T-helper 2 cell (primary cell): ENCODE measurements at regions not wholly inside any gene's neighbourhood (a gene's known extent, or its start where the extent isn't known, plus 50 kb on each side); places are given as distances from the start of the nearest gene placed in this dataset.

Experiments used
- DNase-seq, 5 experiments: peaks; one replicate each; pipeline versions ENCODE4 v3.0.0 to v3.0.0-alpha.2; 2012 to 2022

DNA sequence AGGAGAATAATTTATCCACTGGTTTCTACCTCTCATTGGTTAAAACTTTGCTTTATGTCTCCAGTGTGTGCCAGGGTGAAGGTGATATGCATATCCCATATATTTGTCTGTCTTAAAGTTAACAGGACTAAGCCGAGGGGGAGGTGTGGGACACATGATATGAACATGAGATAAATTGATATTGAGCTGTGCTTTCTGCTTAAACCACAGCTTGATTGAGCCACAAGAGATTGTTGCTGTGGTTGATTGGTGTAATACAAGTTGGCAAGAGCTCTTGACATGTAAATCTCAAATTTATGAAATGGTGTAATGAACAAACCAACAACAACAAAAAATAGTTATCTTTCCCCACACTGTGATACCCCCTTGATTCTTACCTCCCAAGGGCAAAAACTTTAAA is 1295.5 kb upstream of the NCAM2 start:
- DNase-seq: no peak

DNA sequence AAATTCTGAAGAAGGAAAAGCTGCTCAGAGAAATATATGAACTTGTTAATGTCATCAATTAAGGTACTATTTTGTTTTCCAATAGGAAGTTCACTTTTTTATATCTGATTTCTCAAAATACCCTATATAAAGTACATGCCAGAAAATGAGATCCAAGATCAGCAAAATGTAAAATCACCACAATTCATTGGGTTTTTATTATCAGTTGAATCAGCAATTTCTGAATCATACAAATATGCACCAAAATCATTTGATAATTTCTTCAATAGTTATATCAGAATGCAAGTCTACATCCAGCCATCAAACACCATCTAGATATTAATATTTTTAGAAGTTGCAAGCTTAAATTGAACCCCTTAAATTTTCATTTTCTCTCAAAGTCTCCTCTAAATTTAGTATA is 1293.4 kb upstream of the NCAM2 start:
- DNase-seq: no peak

DNA sequence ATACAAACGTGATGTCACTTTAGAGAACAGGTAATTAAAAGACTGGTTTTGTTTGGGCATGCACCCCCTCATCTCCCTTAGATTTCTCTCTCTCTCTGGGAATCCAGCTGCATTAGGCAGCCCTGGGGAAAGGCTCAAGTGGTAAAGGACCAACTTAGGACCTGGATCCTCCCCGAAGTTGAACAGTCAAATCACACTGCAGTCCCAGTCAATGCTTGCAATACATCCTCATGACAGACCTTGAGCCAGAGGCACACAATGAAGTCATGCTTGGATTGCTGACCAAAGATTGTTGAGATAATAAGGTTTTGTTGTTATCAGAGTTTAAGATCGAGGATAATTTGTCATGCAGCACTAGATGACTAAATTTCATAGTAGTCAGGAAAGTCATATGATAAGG is 1285.8 kb upstream of the NCAM2 start:
- DNase-seq: no peak

DNA sequence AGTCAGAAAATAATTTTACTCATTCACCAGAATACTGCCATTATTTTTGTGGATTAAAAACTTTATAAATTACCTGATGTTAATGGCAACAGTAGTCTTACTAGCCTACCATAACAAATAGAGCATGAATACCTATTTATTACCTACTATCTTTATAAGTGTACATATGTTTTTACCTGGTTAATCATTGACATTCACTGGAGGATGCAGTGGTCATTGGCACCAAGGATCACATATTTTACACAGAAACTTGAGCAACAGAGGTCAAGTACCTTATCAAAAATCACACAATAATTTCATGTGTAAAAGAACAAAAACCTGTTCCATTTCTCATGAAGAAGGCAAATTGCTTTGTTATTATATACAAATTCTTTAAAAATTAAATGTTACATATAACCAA is 1284.9 kb upstream of the NCAM2 start:
- no peak for DNase-seq

DNA sequence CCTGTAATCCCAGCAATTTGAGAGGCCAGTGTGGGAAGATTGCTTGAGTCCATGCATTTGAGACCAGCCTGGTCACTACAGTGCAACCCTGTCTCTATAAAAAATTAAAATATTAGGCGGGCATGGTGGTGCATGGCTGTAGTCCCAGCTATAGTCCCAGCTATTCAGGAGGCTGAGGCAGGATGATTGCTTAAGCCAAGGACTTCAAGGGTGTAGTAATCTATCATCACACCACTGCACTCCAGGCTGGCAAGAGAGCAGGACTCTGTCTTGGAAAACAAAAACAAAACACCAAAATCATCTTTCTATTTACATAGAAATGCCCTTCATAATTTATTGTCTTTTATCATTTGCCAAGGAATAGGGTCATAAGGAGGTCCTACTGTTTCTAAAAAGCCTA is 1274.1 kb upstream of the NCAM2 start:
- no peak for DNase-seq

DNA sequence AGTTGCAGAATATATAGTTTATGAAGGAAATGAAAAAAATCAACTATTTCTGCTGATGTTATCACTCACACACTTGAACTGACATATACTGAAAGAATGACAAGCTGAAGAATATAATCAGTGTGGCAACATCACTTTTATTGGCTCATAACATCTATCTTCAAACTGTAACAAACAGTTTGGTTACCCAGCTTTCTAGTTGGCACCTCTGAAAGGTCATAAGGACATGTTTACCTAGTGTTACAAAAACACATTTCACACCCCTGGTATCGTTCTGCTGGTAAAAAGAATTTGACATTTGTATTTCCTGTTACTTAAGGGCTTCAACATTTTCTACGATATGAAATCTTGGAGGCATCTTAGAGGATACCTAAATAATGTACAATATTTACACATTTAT is 1267.0 kb upstream of the NCAM2 start:
- no peak for DNase-seq

DNA sequence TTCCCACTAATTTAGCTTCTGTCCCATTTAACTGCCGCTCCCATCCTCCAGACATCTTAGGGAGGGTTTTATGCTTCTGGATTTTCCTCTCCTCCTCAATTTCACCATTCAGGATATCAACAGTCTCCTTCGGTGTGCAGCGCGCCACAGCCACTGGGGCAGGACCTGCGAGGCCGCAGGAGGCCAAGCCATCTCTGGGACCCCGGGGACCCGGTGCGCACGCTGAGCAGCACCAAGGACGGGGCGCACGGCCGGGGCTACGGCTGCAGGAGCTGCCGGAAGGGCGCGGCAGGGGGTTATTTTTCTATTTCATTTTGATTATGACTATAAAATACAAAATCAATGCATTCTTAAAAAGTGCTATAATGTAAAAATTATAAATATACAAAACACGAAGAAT is 1238.4 kb upstream of the NCAM2 start:
- DNase-seq: no peak

DNA sequence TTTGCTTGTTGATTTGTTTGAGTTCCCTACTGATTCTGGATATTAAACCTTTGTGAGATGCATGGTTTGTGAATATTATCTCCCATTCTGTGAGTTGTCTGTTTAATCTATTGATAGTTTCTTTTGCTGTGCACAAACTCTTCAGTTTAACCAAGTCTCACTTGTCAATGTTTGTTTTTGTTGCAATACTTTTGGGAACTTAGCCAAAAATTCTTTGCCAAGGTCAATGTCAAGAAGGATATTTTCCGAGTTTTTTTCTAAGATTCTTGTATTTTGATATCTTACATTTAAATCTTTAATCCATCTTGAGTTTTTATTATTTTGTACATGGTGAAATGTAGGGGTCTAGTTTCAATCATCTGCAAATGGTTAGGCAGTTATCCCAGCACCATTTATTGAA is 1230.7 kb upstream of the NCAM2 start:
- DNase-seq: no peak

DNA sequence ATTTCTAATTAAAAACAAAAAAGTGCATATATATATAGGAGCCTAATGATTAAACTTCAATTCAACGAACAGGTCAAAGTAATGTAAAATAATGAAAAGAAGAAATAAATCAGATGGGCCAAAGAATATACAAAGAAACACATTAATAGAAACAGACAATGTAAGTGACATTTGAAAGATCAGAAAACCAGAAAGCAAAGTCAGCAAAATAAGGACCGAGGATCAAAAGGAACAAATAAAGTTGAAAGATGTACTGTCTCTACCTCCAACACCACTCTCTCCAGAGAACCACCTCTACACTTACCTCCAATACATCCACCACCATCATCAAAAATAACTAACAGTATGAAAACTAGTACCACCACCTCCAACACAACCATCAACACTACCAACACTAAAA is 1226.3 kb upstream of the NCAM2 start:
- DNase-seq: no peak

DNA sequence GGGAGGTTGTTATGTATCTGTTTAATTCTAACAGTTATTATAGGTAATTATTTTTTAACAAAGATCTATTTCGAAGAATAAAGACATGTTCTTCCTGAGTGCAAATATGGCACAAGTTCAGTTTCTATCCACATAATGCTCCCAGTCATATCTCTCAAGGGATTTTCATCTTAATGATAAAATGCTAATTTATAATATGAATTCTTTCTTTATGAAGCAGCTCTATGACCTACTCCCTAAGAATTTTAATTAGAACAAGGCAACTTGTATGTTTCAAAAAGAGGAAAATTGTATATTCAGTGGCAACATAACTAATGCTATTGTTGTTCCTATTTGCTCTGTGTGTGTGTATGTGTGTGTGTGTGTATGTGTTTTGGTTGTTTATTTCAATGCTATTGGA is 1222.1 kb upstream of the NCAM2 start:
- DNase-seq: no peak

DNA sequence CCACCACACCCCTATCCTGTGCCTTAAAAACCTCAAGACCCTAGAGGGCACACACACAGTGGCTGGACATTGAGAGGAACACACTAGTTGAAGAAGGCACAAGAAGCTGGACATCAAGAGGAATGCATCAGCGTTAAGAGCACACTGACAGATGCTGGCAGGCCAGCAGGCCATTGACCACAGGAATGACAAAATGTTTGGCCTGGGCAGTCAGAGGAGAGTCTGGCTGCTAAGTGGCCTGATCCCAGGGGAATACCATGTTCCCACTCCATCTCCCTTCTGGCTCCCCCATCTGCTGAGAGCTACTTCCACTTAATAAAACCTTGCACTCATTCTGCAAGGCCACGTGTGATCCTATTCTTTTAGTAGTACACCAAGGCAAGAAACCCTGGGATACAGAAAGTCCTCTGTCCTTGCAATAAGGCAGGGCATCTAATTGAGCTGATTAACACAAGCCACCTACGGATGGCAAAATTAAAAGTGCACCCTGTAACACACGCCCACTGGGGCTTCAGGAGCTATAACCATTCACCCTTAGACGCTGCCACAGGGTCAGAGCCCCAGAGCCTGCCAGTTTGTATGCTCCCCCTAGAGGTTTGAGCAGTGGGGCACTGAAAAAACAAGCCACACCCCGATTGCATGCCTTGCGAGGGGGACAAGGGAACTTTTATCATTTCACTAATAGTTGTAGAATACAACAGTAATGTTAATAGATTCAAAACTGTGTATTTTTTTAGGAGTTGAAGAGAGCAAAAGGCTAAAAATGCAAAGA is 1216.1 kb upstream of the NCAM2 start:
- no peak for DNase-seq

DNA sequence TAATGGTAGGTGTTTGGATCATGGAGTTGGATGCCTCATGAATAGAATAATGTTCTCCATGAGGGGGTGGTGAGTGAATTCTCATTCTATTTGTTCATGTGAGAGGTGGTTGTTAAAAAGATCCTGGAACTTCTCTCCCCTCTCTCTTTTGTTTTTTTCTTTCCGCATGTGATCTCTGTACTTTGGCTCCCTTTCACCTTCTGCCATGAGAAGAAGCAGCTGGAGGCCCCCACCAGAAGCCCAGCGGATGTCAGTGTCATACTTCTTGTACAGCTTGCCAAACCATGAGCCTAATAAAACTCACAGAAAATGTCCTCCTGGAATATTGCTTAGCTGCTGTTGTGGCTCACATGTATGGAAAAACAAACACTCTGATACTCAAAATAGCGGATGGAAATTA is 1212.3 kb upstream of the NCAM2 start:
- no peak for DNase-seq

DNA sequence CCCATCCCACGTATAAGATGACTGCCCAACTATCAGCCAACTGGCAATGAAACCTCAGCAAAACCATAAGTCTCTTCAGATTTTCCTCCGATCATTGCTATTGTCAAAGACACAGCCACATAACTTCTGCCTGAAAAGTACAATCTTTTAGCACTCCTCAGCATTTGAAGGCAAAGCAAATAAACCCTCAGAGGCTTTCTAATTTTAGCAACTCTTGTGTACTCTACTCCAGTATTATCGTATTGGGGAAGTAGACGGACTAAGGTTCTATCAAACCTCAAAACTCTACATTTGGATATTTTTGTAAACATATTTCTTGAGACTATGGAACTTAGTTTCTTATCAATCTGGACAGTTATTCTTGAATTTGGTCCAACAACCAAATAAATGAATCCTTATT is 1206.2 kb upstream of the NCAM2 start:
- DNase-seq: no peak

DNA sequence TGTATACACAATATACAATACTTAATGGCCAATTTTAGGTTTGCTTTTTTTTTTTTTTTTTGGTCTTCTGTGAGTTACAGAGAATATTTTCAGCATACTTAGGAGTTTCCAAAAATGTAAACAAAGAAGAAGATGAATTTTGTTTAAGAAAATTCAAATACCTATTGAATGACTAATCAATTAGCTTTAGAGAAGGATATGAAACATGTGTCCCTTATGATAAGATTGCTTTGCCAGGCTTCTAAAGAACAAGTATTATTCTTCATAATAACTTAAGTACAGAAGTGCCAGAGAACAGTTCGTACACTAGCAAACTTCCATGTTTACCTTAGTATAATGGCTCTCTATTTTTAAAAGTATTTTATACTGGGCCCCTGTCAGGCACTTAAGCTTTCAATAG is 1191.0 kb upstream of the NCAM2 start:
- no peak for DNase-seq

DNA sequence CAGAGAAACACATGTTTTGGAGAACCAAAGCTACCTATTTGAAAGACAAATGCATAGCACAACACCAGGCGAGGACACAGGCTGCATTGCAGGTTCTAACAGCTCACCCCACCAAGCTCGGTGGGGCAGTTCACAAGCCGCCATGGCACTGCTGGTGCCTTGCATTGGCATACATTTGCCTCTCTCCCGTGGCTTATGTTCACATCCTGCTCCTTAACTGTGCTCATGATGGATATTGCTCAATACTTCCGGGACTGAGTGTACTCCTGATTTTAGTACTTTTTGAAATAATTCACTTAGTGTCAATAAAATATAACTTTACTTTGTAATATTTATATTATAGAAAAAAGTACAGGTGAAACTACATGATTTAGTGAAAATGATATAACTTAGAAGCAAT is 1187.4 kb upstream of the NCAM2 start:
- no peak for DNase-seq

DNA sequence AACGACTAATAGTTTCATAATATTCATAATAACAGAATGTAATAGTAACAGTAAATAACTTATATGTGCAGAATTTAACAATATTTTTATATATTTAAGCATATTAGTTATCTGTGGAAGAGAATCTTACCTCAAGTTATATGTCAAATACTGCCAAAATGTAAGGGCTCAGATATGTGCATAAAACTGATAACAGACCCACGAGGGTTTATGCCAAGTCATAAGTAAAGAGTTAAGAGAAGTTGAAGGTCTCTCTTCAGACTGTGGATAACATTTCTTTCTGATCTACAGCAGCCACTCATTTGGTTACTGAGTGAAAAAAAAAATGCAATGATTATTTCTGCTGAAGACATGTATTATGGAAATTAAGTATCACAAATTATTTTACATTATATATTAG is 1167.8 kb upstream of the NCAM2 start:
- DNase-seq: no peak

DNA sequence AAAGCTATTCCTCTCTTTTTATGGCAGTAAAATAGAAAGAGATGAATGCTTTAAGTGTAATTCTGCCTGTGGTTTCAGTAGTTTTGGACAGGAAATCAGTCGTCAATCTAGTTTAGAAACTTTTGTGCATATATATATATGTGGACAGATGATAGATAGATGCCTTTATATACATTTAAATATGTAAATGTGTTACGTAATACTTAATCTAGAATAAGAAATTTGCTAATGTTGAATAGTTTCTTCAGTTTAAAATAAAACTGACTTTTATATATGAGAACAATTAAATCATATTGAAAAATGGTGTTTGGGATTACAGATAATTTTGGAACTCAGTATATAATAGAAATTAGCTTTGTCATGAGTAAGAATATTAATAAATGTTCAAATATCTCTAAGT is 1165.7 kb upstream of the NCAM2 start:
- DNase-seq: no peak

DNA sequence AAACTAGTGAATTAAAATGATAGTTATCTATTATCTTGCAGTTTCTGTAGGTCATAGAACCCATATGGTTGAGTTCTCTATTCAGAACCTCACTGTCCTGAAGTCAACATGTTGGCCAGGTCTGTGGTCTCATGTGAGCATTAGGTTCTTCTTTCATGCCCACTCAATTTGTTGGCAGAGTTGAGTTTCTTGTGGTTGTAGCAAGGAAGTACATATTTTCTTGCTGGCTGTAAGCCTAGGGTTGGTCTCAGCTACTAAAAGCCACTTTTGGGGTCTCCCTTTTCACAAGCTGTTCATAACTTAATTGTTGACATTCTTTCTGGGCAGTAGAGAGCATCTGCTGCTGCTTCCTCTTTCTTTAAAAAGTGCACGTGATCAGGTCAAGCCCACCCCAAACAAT is 1165.1 kb upstream of the NCAM2 start:
- DNase-seq: no peak

DNA sequence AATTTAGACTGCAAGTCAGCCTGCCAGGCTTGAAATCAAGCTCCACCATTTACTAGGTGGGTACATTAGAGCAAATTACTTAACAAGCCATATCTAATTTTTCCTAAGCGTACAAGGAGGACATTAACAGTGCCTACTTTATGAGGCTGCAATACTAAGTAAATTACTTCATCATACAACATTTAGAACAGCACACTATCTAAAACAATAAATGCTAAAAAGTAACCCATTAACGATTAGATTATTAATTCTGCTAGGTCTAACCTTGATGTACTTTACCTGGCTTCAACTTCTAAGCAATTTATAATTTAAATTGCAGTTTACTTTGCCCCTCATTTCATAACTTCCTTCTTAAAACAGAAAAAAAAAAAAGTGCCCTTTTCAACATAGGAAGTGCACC is 1155.6 kb upstream of the NCAM2 start:
- no peak for DNase-seq

DNA sequence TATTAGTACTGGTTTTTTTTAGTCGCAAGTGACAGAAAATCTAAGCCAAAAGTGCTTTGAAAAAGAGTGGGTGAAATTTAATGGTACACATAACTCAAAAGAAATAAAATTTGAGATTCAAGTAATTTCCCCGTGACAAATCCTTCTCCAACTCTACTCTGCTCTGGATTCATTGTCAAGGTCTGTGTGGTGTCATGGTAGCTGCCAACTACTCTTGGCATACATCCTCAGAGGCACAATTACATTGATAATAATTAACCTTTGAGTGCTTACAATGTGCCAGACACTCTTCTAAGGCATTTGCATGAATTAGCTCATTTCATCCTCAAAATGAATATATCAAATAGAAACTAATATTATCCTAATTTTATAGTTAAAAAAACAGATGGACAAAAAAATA is 1153.9 kb upstream of the NCAM2 start:
- no peak for DNase-seq

DNA sequence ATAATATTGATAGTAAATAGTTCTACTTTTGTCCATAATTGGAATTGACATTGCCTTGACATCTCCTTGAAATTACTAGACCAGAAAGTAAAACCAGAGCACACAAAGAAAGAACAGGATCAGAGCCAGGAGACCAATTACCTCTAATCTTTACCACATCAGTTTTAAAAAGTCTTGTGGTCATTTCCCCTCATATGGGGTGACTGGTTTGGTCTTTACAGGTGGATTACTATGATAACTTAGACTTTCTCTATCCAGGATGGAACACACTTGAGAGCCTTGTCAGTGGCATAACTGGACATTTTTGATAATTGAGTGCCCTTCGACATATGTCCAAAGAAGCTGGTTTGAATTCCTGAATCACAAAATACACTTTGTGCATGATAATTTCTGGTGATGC is 1148.1 kb upstream of the NCAM2 start:
- DNase-seq: no peak

DNA sequence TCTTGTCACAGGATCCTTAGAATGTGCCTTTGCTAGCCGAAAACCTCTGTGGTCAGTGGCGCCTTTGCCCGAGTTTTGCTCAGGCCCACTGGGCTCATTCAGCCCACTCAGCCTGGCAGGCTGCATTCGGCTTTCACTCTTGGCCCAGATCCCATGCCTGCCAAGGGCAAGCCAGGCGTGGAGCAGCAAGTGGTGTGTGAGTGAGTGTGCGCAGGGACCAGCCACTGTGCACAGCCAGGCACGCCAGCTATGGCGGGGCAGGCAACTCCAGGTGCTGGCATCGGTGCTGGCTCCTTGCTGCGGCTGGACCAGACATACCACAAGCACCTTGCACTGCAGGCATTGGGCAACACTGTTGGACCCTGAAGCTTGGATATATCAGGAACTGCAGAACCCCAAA is 1145.1 kb upstream of the NCAM2 start:
- DNase-seq: no peak

DNA sequence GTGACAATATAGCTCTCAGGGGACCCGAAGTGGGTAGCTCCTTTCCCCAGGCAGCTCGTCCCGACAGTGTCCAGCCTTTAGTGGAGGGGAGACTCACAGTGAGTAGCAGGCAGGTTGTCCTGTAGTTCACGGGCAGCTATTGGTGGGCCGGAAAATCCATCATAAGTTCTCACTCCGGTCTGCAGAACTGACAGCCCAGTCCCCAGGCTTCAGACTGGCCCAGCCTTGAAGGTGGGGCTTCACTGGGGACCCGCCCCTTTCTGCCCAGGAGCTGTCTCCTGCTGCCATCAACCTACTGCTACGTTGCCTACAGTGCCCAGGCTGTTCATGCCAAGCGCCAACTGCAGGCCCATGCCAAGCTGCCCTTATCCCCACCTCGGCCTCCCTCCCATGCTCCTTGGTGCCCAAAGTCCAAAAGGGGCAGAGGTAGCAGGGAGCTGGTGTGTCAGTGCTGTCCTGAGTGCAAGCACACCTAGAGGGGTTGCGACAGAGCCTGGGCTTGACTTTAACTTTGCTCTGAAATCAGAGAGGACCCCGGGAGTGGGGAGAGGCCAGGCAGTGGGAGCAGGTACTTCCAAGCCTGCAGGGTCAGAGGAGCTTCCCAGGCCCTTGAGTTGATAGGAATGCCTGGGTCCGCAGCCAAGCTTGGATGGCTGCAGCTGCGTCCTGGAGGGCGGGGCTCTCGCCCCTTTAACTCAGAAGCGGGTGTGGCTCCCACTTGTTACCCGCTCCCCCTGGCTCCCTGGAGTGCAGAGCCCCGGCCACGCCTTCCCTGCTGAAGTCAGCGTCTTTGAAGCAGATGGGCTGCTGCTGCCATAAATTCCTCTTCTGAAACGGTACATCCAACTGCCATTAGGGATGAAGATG is 1144.3 kb upstream of the NCAM2 start:
- DNase-seq: no peak

DNA sequence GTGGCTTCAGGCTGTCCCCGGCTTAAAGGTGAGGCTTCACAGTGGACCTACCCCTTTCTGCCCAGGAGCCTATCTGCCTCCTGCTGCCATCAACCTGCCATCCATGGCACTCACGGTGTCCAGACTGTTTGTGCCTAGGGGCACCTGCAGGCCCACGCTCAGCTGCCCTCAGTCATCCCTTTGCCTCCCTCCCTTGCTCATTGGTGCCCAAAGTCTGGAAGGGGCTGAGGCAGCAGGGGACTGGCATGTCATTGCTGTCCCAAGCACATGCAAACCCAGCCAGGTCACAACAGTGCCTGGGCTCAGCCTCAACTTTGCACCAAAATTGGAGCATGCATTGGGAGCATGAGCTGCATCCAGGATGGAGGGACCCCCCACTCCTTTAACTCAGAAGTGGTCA is 1142.7 kb upstream of the NCAM2 start:
- no peak for DNase-seq

DNA sequence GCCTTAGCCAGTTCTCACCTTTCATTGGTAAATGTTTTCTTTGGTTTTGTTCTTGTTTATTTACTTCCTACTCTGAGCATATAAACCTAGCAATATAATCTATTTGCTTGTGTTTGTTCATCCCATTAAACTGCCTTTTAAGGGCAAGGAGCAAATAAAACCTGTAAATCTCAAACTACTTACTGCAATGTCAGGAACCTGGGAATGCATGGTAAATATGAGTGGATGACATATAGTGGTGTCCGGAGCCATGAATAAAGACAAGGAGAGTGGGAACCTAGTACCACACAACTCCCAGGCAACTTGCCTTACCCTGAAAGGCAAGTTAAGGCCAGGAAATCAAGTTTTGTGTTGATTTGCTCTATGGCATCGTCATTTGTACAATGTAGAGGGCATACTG is 1133.7 kb upstream of the NCAM2 start:
- no peak for DNase-seq
